IMR-90 (cell line): ENCODE measurements at regions not wholly inside any gene's neighbourhood (a gene's known extent, or its start where the extent isn't known, plus 50 kb on each side); places are given as distances from the start of the nearest gene placed in this dataset.

Source experiments
- ATAC-seq: fragments of 200-7000 bp; cut with Tn5 transposase; 2 replicates; pipeline ENCODE4 v1.9.1; 2020; ENCODE audit warnings: low read depth, mild to moderate bottlenecking, moderate library complexity
- BruUV-seq: library from RNA; stranded (reverse); fragments of 400-500 nt; replicated peaks from 2 replicates; lab custom pipeline; 2021; lab: Mats Ljungman, UMichigan
- CTCF ChIA-PET: fragments of 300-600 bp; formaldehyde crosslinking; extraction: SDS; loops from one replicate; lab custom pipeline; 2021; ENCODE audit warnings: antibody characterized with exemption; lab: Yijun Ruan, JAX
- POLR2A ChIA-PET: fragments of 300-600 bp; sonication (Branson Sonifier 250); formaldehyde crosslinking; loops from one replicate; lab custom pipeline; 2022; ENCODE audit warnings: antibody characterized with exemption; ENCODE audit not compliant: unreplicated experiment; lab: Charles Lee
- DNase-seq: peaks from one replicate; pipeline ENCODE4 v3.0.0; 2013
- H2AFZ ChIP-seq: replicated peaks from 2 replicates; pipeline ENCODE3; 2013; ENCODE audit warnings: low read length, mild to moderate bottlenecking; ENCODE audit not compliant: poor library complexity
- H2AK5ac ChIP-seq: 2 replicates; pipeline ENCODE4 v1.6.1; 2013; ENCODE audit warnings: low read depth, low read length, inconsistent platforms
- H2AK9ac ChIP-seq: replicated peaks from 2 replicates; pipeline ENCODE3; 2013; ENCODE audit warnings: mild to moderate bottlenecking, low read depth, low read length, moderate library complexity; ENCODE audit not compliant: poor library complexity
- H2BK120ac ChIP-seq: 2 replicates; pipeline ENCODE4 v1.6.1; 2013; ENCODE audit warnings: low read depth, low read length, inconsistent platforms
- H2BK15ac ChIP-seq: 3 replicates; pipeline ENCODE4 v1.6.1; 2013; ENCODE audit warnings: low read depth, low read length, inconsistent platforms
- H2BK20ac ChIP-seq: 2 replicates; pipeline ENCODE4 v1.6.1; 2013; ENCODE audit warnings: low read depth, mild to moderate bottlenecking, inconsistent platforms, low read length, moderate library complexity
- H2BK5ac ChIP-seq: 2 replicates; pipeline ENCODE4 v1.6.1; 2013; ENCODE audit warnings: mild to moderate bottlenecking, low read depth, low read length, inconsistent platforms; ENCODE audit not compliant: poor library complexity, severe bottlenecking
- H3K14ac ChIP-seq: replicated peaks from 2 replicates; pipeline ENCODE4 v1.6.1; 2013; ENCODE audit warnings: low read depth, low read length, inconsistent platforms
- H3K18ac ChIP-seq: 2 replicates; pipeline ENCODE4 v1.6.1; 2013; ENCODE audit warnings: low read depth, low read length, control low read depth
- H3K23ac ChIP-seq: 2 replicates; pipeline ENCODE4 v1.6.1; 2013; ENCODE audit warnings: low read depth, low read length, inconsistent platforms
- H3K27ac ChIP-seq: 2 replicates; pipeline ENCODE4 v1.5.1; 2013; ENCODE audit warnings: mild to moderate bottlenecking, control low read depth, low read length; ENCODE audit not compliant: insufficient read depth
- H3K27me3 ChIP-seq: 2 replicates; pipeline ENCODE4 v1.6.1; 2013; ENCODE audit warnings: low read length; ENCODE audit not compliant: control insufficient read depth, insufficient read depth
- H3K36me3 ChIP-seq: 2 replicates; pipeline ENCODE4 v1.6.1; 2013; ENCODE audit warnings: low read length, mixed read lengths; ENCODE audit not compliant: control insufficient read depth, insufficient read depth
- H3K4ac ChIP-seq: 2 replicates; pipeline ENCODE4 v1.6.1; 2013; ENCODE audit warnings: low read depth, low read length, inconsistent platforms
- H3K4me1 ChIP-seq: 2 replicates; pipeline ENCODE4 v1.6.1; 2013; ENCODE audit warnings: low read length, mixed read lengths; ENCODE audit not compliant: control insufficient read depth, insufficient read depth
- H3K4me2 ChIP-seq: 2 replicates; pipeline ENCODE4 v1.6.1; 2013; ENCODE audit warnings: low read depth, mild to moderate bottlenecking, control low read depth, low read length, moderate library complexity
- H3K4me3 ChIP-seq: 2 replicates; pipeline ENCODE4 v1.5.1; 2013; ENCODE audit warnings: low read depth, mild to moderate bottlenecking, control low read depth, low read length, moderate library complexity; ENCODE audit not compliant: insufficient read depth
- H3K56ac ChIP-seq: 2 replicates; pipeline ENCODE4 v1.6.1; 2013; ENCODE audit warnings: low read length, inconsistent platforms; ENCODE audit not compliant: insufficient read depth; ENCODE audit errors: extremely low read depth
- H3K79me1 ChIP-seq, 2 experiments: 2 replicates each; pipeline ENCODE4 v1.6.1; 2013; ENCODE audit warnings: low read length in 2 of 2, inconsistent platforms in 1 of 2, low read depth in 1 of 2
- H3K9ac ChIP-seq: 2 replicates; pipeline ENCODE4 v1.6.1; 2013; ENCODE audit warnings: low read depth, low read length, control low read depth
- H3K9me1 ChIP-seq: 2 replicates; pipeline ENCODE4 v1.6.1; 2013; ENCODE audit warnings: low read length, inconsistent platforms; ENCODE audit not compliant: insufficient read depth
- H3K9me3 ChIP-seq: 2 replicates; pipeline ENCODE4 v1.6.1; 2013; ENCODE audit warnings: low read length; ENCODE audit not compliant: control insufficient read depth, insufficient read depth
- H4K20me1 ChIP-seq: 2 replicates; pipeline ENCODE4 v1.6.1; 2013; ENCODE audit warnings: low read length, inconsistent platforms; ENCODE audit not compliant: insufficient read depth
- H4K5ac ChIP-seq: 2 replicates; pipeline ENCODE4 v1.6.1; 2013; ENCODE audit warnings: mild to moderate bottlenecking, low read depth, low read length, control low read depth
- H4K8ac ChIP-seq, 2 experiments: 2 replicates each; pipeline ENCODE4 v1.6.1; 2013; ENCODE audit warnings: low read depth in 2 of 2, low read length in 2 of 2, control low read depth in 1 of 2, inconsistent platforms in 1 of 2
- H4K91ac ChIP-seq: 2 replicates; pipeline ENCODE4 v1.6.1; 2013; ENCODE audit warnings: low read depth, low read length, inconsistent platforms; ENCODE audit not compliant: insufficient read depth
- CHD1 ChIP-seq: IDR thresholded peaks from 2 replicates; pipeline ENCODE4 v1.6.1; 2012; ENCODE audit warnings: low read depth, low read length, improper control_type of control experiment
- CTCF ChIP-seq: conservative IDR thresholded peaks from 2 replicates; pipeline ENCODE4 v1.5.1; 2012; ENCODE audit warnings: mild to moderate bottlenecking, low read depth, low read length, improper control_type of control experiment
- ELK1 ChIP-seq: fragments of 150-350 bp; IDR thresholded peaks from 2 replicates; pipeline ENCODE4 v1.6.1; 2016; ENCODE audit warnings: low read depth, mild to moderate bottlenecking, low read length, moderate library complexity, borderline replicate concordance
- FOS ChIP-seq: fragments of 150-350 bp; IDR thresholded peaks from 2 replicates; pipeline ENCODE4 v1.6.1; 2016; ENCODE audit warnings: low read depth, low read length
- MAFK ChIP-seq: IDR thresholded peaks from 2 replicates; pipeline ENCODE4 v1.6.1; 2012; ENCODE audit warnings: low read depth, low read length, improper control_type of control experiment
- MAZ ChIP-seq: IDR thresholded peaks from 2 replicates; pipeline ENCODE4 v1.6.1; 2012; ENCODE audit warnings: low read depth, mild to moderate bottlenecking, low read length, improper control_type of control experiment, moderate library complexity, borderline replicate concordance
- MXI1 ChIP-seq: IDR thresholded peaks from 2 replicates; pipeline ENCODE4 v1.6.1; 2012; ENCODE audit warnings: low read depth, mild to moderate bottlenecking, low read length, moderate library complexity, borderline replicate concordance
- NFE2L2 ChIP-seq: fragments of 150-350 bp; IDR thresholded peaks from 2 replicates; pipeline ENCODE4 v1.6.1; 2016; ENCODE audit warnings: low read depth, mild to moderate bottlenecking, low read length
- RAD21 ChIP-seq: IDR thresholded peaks from 2 replicates; pipeline ENCODE4 v1.6.1; 2012; ENCODE audit warnings: low read length, improper control_type of control experiment
- RCOR1 ChIP-seq: IDR thresholded peaks from 2 replicates; pipeline ENCODE4 v1.6.1; 2012; ENCODE audit warnings: mild to moderate bottlenecking, low read length, improper control_type of control experiment; ENCODE audit not compliant: insufficient replicate concordance
- RFX5 ChIP-seq: IDR thresholded peaks from 2 replicates; pipeline ENCODE4 v1.8.0; 2012; ENCODE audit warnings: low read depth, mild to moderate bottlenecking, low read length, moderate library complexity
- SMC3 ChIP-seq: fragments of 150-350 bp; IDR thresholded peaks from 2 replicates; pipeline ENCODE4 v1.6.1; 2016; ENCODE audit warnings: low read depth, mild to moderate bottlenecking, antibody characterized with exemption, low read length, moderate library complexity
- USF2 ChIP-seq: fragments of 150-350 bp; IDR thresholded peaks from 2 replicates; pipeline ENCODE4 v1.6.1; 2017; ENCODE audit warnings: mild to moderate bottlenecking, antibody characterized with exemption, low read length, low read depth
- WGBS, 2 experiments: methylation state at CpG; one replicate each; pipeline versions ENCODE4 v1.1.5 to v1.1.7; 2013; ENCODE audit warnings: missing lambda C conversion rate in 2 of 2; ENCODE audit not compliant: insufficient read length in 1 of 2; ENCODE audit errors: extremely low coverage in 2 of 2; 5-methylcytosine and 5-hydroxymethylcytosine counted together
- dilution Hi-C: fragments of 300-500 bp; cut with HindIII; formaldehyde crosslinking; loops from one replicate; pipeline ENCODE4 v1.14.3; 2018; ENCODE audit warnings: low sequenced_read_pairs; ENCODE audit not compliant: unreplicated experiment
- in situ Hi-C: fragments of 300-500 bp; cut with MboI; formaldehyde crosslinking; loops from 3 replicates; pipeline ENCODE4 v1.14.3; 2019; ENCODE audit warnings: low sequenced_read_pairs, inconsistent platforms, mixed read lengths
- intact Hi-C: fragments of 100-400 bp; cut with micrococcal nuclease; formaldehyde crosslinking; loops from 2 replicates; pipeline ENCODE4 v1.10.0; 2022

GRCh38 chr7:25954395-25954794 is 197.6 kb upstream of the NFE2L3 start:
- Histone ChIP-seq H2AK9ac (no peak overlapping the region), H4K91ac (no peak overlapping the region), H3K4me1 (no peaks in the 10 kb centered on the region), H4K5ac (no peak overlapping the region), H3K56ac (no peak overlapping the region), H4K8ac (no peak overlapping the region), H2BK120ac (no peak overlapping the region), H2BK15ac (no peak overlapping the region), H3K9me3 (no peaks in the 10 kb centered on the region), H2BK20ac (no peak overlapping the region), H3K9me1 (no peaks in the 10 kb centered on the region), H3K9ac (no peak overlapping the region), H3K79me1 (no peaks in the 10 kb centered on the region), H4K20me1 (no peaks in the 10 kb centered on the region), H3K36me3 (no peaks in the 10 kb centered on the region), H3K18ac (no peak overlapping the region), H2AFZ (no peak overlapping the region), H3K4ac (no peak overlapping the region), H2BK5ac (no peak overlapping the region), H3K4me2 (no peak overlapping the region), H3K4me3 (no peak overlapping the region), H2AK5ac (no peak overlapping the region), H3K27ac (no peak overlapping the region), H3K27me3 (peaks cover 32% of the 10 kb centered on the region), H3K14ac (no peak overlapping the region), H3K23ac (no peak overlapping the region)
- POLR2A ChIA-PET: no interaction called here
- intact Hi-C loops (no loop called here), in situ Hi-C loops (no loop called here), dilution Hi-C loops (no loop called here)
- no TSS peak for BruUV-seq
- no peak for DNase-seq
- no CpG with 5 or more reads among the region's 3 CpGs for WGBS, 2 experiments
- ATAC-seq: no peak
- TF ChIP-seq RAD21 (no peak), SMC3 (no peak), ELK1 (no peak), CHD1 (no peak), USF2 (no peak), MAZ (no peak), MXI1 (no peak), NFE2L2 (no peak), RCOR1 (no peak), MAFK (no peak), RFX5 (no peak), FOS (no peak), CTCF (no peak)
- CTCF ChIA-PET: no interaction called here
